Activated CD4-positive, alpha-beta T cell treated with anti-CD3 and anti-CD28 coated beads for 36 hours (primary cell): ENCODE measurements at regions not wholly inside any gene's neighbourhood (a gene's known extent, or its start where the extent isn't known, plus 50 kb on each side); places are given as distances from the start of the nearest gene placed in this dataset.

Experiments
- ATAC-seq: fragments of 200-7000 bp; cut with Tn5 transposase; one replicate; pipeline ENCODE4 v1.10.0; 2021; ENCODE audit warnings: mild to moderate bottlenecking, moderate library complexity
- CTCF ChIA-PET: fragments of 350-600 bp; sonication (Branson Sonifier 250); formaldehyde crosslinking; loops from one replicate; lab custom pipeline; 2021; ENCODE audit warnings: antibody characterized with exemption; lab: Charles Lee
- POLR2A ChIA-PET: fragments of 350-600 bp; sonication (Branson Sonifier 250); formaldehyde crosslinking; loops from one replicate; lab custom pipeline; 2021; ENCODE audit warnings: antibody characterized with exemption, inconsistent platforms; lab: Charles Lee
- DNase-seq: peaks from one replicate; pipeline ENCODE4 v3.0.0-alpha.2; 2020
- H3K27ac Mint-ChIP-seq: one replicate; pipeline ENCODE4 v1.8.0; 2021; ENCODE audit warnings: mixed read lengths
- H3K27me3 Mint-ChIP-seq: one replicate; pipeline ENCODE4 v1.8.0; 2021; ENCODE audit warnings: mixed read lengths
- H3K36me3 Mint-ChIP-seq: one replicate; pipeline ENCODE4 v1.8.0; 2021; ENCODE audit warnings: low read depth, mixed read lengths
- H3K4me1 Mint-ChIP-seq: one replicate; pipeline ENCODE4 v1.8.0; 2021; ENCODE audit warnings: mixed read lengths
- H3K4me3 Mint-ChIP-seq: one replicate; pipeline ENCODE4 v1.8.0; 2021; ENCODE audit warnings: mild to moderate bottlenecking, moderate library complexity, mixed read lengths
- H3K9me3 Mint-ChIP-seq: one replicate; pipeline ENCODE4 v1.8.0; 2021; ENCODE audit warnings: low read depth, mixed read lengths
- intact Hi-C, 2 experiments: fragments of 100-400 bp; cut with DNase I in 1 of 2; cut with micrococcal nuclease in 1 of 2; formaldehyde crosslinking; loops; one replicate each; pipeline versions ENCODE4 v1.14.2 to v1.15.1; 2022 to 2024; cut with DNase I, micrococcal nuclease

GRCh38 chr11:134701564-134702165 is 289.6 kb upstream of the B3GAT1 start:
- H3K4me1 Mint-ChIP-seq: no peaks in the 10 kb centered on the region
- H3K27me3 Mint-ChIP-seq: peaks cover 7% of the 10 kb centered on the region
- DNase-seq (no peak), ATAC-seq (no peak)
- H3K36me3 Mint-ChIP-seq: no peaks in the 10 kb centered on the region
- H3K9me3 Mint-ChIP-seq: no peaks in the 10 kb centered on the region
- CTCF ChIA-PET: no interaction called here
- H3K4me3 Mint-ChIP-seq: no peak overlapping the region
- H3K27ac Mint-ChIP-seq: no peak overlapping the region
- intact Hi-C loops: no loop called here
- POLR2A ChIA-PET: no interaction called here

GRCh38 chr11:134700101-134700640 is 288.1 kb upstream of the B3GAT1 start:
- Mint-ChIP-seq H3K27me3 (peaks cover 9% of the 10 kb centered on the region), H3K27ac (no peak overlapping the region), H3K4me1 (no peaks in the 10 kb centered on the region), H3K36me3 (no peaks in the 10 kb centered on the region), H3K9me3 (no peaks in the 10 kb centered on the region), H3K4me3 (no peak overlapping the region)
- POLR2A ChIA-PET: no interaction called here
- ATAC-seq: no peak
- CTCF ChIA-PET: no interaction called here
- intact Hi-C loops: no loop called here
- no peak for DNase-seq

- Mint-ChIP-seq H3K9me3 (no peaks in the 10 kb centered on the region), H3K36me3 (no peaks in the 10 kb centered on the region), H3K27ac (no peak overlapping the region), H3K4me3 (no peak overlapping the region), H3K4me1 (no peaks in the 10 kb centered on the region), H3K27me3 (peaks cover 14% of the 10 kb centered on the region)
- no peak for DNase-seq
- CTCF ChIA-PET: no interaction called here
- intact Hi-C loops: no loop called here
- POLR2A ChIA-PET: no interaction called here
- no peak for ATAC-seq
These were observed 284.4 kb upstream of the B3GAT1 start for GRCh38 chr11:134696455-134696854.

GRCh38 chr11:134691985-134692384 is 279.9 kb upstream of the B3GAT1 start:
- POLR2A ChIA-PET: no interaction called here
- Mint-ChIP-seq H3K27me3 (peaks cover 21% of the 10 kb centered on the region), H3K4me1 (no peaks in the 10 kb centered on the region), H3K4me3 (no peak overlapping the region), H3K36me3 (no peaks in the 10 kb centered on the region), H3K27ac (no peak overlapping the region), H3K9me3 (no peaks in the 10 kb centered on the region)
- CTCF ChIA-PET: no interaction called here
- intact Hi-C loops: no loop called here
- no peak for DNase-seq
- no peak for ATAC-seq

GRCh38 chr11:134691295-134691873 is 279.3 kb upstream of the B3GAT1 start:
- Mint-ChIP-seq H3K4me3 (no peak overlapping the region), H3K9me3 (no peaks in the 10 kb centered on the region), H3K27me3 (peaks cover 21% of the 10 kb centered on the region), H3K4me1 (no peaks in the 10 kb centered on the region), H3K27ac (no peak overlapping the region), H3K36me3 (no peaks in the 10 kb centered on the region)
- ATAC-seq (no peak), DNase-seq (no peak)
- intact Hi-C loops: no loop called here
- POLR2A ChIA-PET: no interaction called here
- CTCF ChIA-PET: no interaction called here

DNA sequence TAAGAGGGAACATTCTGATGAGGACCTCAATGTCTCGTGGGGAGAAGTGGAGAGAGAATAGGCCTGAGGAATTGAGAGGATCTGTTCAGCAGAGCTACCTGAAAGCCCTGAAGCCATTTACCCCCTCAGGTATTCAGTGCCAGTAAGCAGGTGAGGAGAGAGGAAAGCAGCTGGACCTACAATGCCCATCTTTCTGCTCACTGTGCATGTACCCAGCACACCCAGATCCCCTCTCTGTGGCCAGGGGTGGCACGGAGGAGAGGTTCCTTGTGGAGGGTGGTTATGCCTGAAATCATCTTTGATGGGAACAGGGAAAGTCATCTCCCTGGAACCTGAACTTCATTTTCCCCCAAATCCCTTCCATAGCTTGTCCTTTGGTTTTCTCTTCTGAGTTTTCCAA is 277.8 kb upstream of the B3GAT1 start:
- DNase-seq: no peak
- H3K27ac Mint-ChIP-seq: no peak overlapping the region
- intact Hi-C loops: no loop called here

GRCh38 chr11:134687548-134687947 is 275.5 kb upstream of the B3GAT1 start:
- no peak for DNase-seq
- POLR2A ChIA-PET: no interaction called here
- CTCF ChIA-PET: no interaction called here
- no peak overlapping the region for H3K27ac Mint-ChIP-seq
- no peak overlapping the region for H3K4me3 Mint-ChIP-seq
- no peaks in the 10 kb centered on the region for H3K4me1 Mint-ChIP-seq
- H3K9me3 Mint-ChIP-seq: no peaks in the 10 kb centered on the region
- peaks cover 18% of the 10 kb centered on the region for H3K27me3 Mint-ChIP-seq
- ATAC-seq: no peak
- intact Hi-C loops: no loop called here
- no peaks in the 10 kb centered on the region for H3K36me3 Mint-ChIP-seq

More for the DNA sequence above, 277.8 kb upstream of the B3GAT1 start:
- Mint-ChIP-seq H3K9me3 (no peaks in the 10 kb centered on the region), H3K4me3 (no peak overlapping the region), H3K27me3 (peaks cover 19% of the 10 kb centered on the region), H3K36me3 (no peaks in the 10 kb centered on the region), H3K4me1 (no peaks in the 10 kb centered on the region)
- POLR2A ChIA-PET: no interaction called here
- no peak for ATAC-seq
- CTCF ChIA-PET: no interaction called here

- ATAC-seq (no peak), DNase-seq (no peak)
- Mint-ChIP-seq H3K4me3 (no peak overlapping the region), H3K27ac (no peak overlapping the region), H3K9me3 (no peaks in the 10 kb centered on the region), H3K27me3 (peaks cover 18% of the 10 kb centered on the region), H3K4me1 (no peaks in the 10 kb centered on the region), H3K36me3 (no peaks in the 10 kb centered on the region)
- ChIA-PET CTCF (interaction anchor here (0.7 kb wide), 1 partner anchor 306 kb away, joined by 3 read pairs; no protein-coding TSS in a partner anchor), POLR2A (no interaction called here)
- intact Hi-C loops: no loop called here
These were observed 274.5 kb upstream of the B3GAT1 start for GRCh38 chr11:134686460-134687061.

DNA sequence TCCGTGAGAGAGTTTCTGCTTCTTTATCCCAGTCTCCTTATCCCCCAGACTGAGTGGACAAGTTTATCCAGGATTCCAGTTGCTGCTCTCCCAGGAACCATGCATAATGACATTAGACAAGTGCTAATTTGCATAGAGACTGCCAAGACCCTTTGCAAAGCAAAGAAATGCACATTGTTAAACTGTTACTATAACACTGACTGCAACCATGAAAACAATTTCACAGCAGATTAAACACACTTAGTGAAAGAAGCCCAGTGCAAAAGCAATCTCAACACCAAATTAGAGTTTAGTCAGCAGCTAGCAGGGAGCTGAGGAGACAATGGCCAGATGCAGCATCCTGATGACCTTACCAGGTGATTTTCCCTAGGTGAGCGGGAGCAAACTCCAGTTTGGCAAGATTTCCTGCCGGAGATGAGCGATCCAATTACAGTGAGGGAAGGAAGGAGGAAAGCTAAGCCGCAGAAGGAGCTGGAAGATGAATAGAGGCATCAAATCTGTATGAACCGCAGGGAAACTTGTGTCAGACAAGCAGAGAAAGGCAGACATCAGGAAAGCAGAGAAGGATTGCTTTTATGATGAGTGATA is 273.8 kb upstream of the B3GAT1 start:
- no peaks in the 10 kb centered on the region for H3K4me1 Mint-ChIP-seq
- H3K36me3 Mint-ChIP-seq: no peaks in the 10 kb centered on the region
- no peak for DNase-seq
- POLR2A ChIA-PET: no interaction called here
- CTCF ChIA-PET: interaction anchor here (0.7 kb wide), 1 partner anchor 305 kb away, joined by 3 read pairs; no protein-coding TSS in a partner anchor
- H3K9me3 Mint-ChIP-seq: no peaks in the 10 kb centered on the region
- H3K27ac Mint-ChIP-seq: no peak overlapping the region
- H3K27me3 Mint-ChIP-seq: peaks cover 19% of the 10 kb centered on the region
- no peak overlapping the region for H3K4me3 Mint-ChIP-seq
- intact Hi-C loops: no loop called here
- ATAC-seq: no peak

GRCh38 chr11:134684576-134684975 is 272.5 kb upstream of the B3GAT1 start:
- peaks cover 13% of the 10 kb centered on the region for H3K27me3 Mint-ChIP-seq
- ChIA-PET CTCF (no interaction called here), POLR2A (no interaction called here)
- no peaks in the 10 kb centered on the region for H3K36me3 Mint-ChIP-seq
- no peak for DNase-seq
- H3K4me3 Mint-ChIP-seq: no peak overlapping the region
- H3K4me1 Mint-ChIP-seq: no peaks in the 10 kb centered on the region
- intact Hi-C loops: no loop called here
- H3K9me3 Mint-ChIP-seq: no peaks in the 10 kb centered on the region
- ATAC-seq: no peak
- no peak overlapping the region for H3K27ac Mint-ChIP-seq

DNA sequence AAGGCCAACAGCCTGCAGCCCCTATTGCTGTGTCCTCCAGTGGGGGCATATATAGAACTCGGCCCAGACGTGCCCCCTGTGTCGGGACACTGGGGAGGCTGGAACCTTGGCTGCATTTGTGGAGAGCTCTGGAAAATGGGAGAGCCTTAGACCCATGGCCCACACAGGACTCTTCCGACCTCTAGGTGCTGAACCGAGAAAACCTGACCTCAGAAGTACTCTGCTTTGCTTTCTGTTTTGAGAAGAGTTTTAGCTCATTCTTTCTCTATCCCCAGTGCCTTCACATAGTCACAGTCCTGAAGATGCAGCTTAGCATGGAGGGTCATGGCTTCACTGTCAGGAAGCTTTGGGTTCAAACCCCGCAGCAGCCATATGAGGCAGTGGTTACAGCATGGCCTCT is 271.8 kb upstream of the B3GAT1 start:
- intact Hi-C loops: no loop called here
- H3K4me3 Mint-ChIP-seq: no peak overlapping the region
- POLR2A ChIA-PET: no interaction called here
- DNase-seq (no peak), ATAC-seq (no peak)
- H3K36me3 Mint-ChIP-seq: no peaks in the 10 kb centered on the region
- H3K27ac Mint-ChIP-seq: no peak overlapping the region
- H3K4me1 Mint-ChIP-seq: no peaks in the 10 kb centered on the region
- H3K9me3 Mint-ChIP-seq: no peaks in the 10 kb centered on the region
- CTCF ChIA-PET: interaction anchor here (1.5 kb wide), 1 partner anchor 188 kb away, joined by 3 read pairs; no protein-coding TSS in a partner anchor
- peaks cover 15% of the 10 kb centered on the region for H3K27me3 Mint-ChIP-seq
